GM12878 (cell line): ENCODE measurements at regions not wholly inside any gene's neighbourhood (a gene's known extent, or its start where the extent isn't known, plus 50 kb on each side); places are given as distances from the start of the nearest gene placed in this dataset.
"Not testable (repeated sequence)": the region's sequence is repeated elsewhere in the genome, so short reads cannot be mapped to it uniquely, and the experiment has no call there.

Source experiments
- ATAC-seq: fragments of 200-7000 bp; cut with Tn5 transposase; 3 replicates; pipeline ENCODE4 v1.9.1; 2020; ENCODE audit warnings: mild to moderate bottlenecking, moderate library complexity
- BruUV-seq: library from RNA; stranded (reverse); fragments of 400-500 nt; replicated peaks from 2 replicates; lab custom pipeline; 2021; lab: Mats Ljungman, UMichigan
- CTCF ChIA-PET: fragments of 300-600 bp; sonication (Branson Sonifier 250); formaldehyde crosslinking; extraction: SDS; loops from one replicate; lab custom pipeline; 2021; ENCODE audit warnings: inconsistent platforms; lab: Yijun Ruan, JAX
- POLR2A ChIA-PET: fragments of 350-600 bp; formaldehyde crosslinking; extraction: SDS; loops from one replicate; lab custom pipeline; 2021; ENCODE audit warnings: inconsistent platforms; lab: Charles Lee
- RAD21 ChIA-PET: fragments of 300-600 bp; sonication (Branson Sonifier 250); formaldehyde crosslinking; loops from one replicate; lab custom pipeline; 2023; ENCODE audit warnings: antibody characterized with exemption; ENCODE audit not compliant: unreplicated experiment; lab: Charles Lee
- SMC1A ChIA-PET: fragments of 300-600 bp; sonication (Branson Sonifier 250); formaldehyde crosslinking; loops from one replicate; lab custom pipeline; 2023; ENCODE audit not compliant: unreplicated experiment, uncharacterized antibody; lab: Charles Lee
- DNase-seq: peaks from one replicate; pipeline ENCODE4 v3.0.0-alpha.2; 2011; ENCODE audit warnings: low read depth, low spot score
- FAIRE-seq: peaks from 3 replicates; lab custom pipeline; 2011; peaks lifted over from hg19 to GRCh38; lab: Jason Lieb, UNC
- H2AFZ ChIP-seq: 2 replicates; pipeline ENCODE4 v1.6.0; 2011; ENCODE audit warnings: low read depth, low read length, control low read depth; ENCODE audit not compliant: control insufficient read depth
- H3K27ac ChIP-seq: 2 replicates; pipeline ENCODE4 v1.5.1; 2011; ENCODE audit warnings: control low read depth; ENCODE audit not compliant: control insufficient read depth, insufficient read depth
- H3K27me3 ChIP-seq, 2 experiments: replicated peaks in 1 of 2; 2 replicates each; pipeline versions ENCODE4 v1.6.0 to v1.6.1; 2011; ENCODE audit warnings: low read length in 1 of 2; ENCODE audit not compliant: control insufficient read depth in 2 of 2, insufficient read depth in 2 of 2
- H3K36me3 ChIP-seq, 2 experiments: 2 replicates each; pipeline ENCODE4 v1.5.1; 2011; ENCODE audit warnings: low read length in 1 of 2; ENCODE audit not compliant: control insufficient read depth in 2 of 2, insufficient read depth in 2 of 2
- H3K4me1 ChIP-seq: 2 replicates; pipeline ENCODE4 v1.6.1; 2011; ENCODE audit warnings: mild to moderate bottlenecking, low read length, moderate library complexity, mixed read lengths; ENCODE audit not compliant: control insufficient read depth, insufficient read depth
- H3K4me2 ChIP-seq: 2 replicates; pipeline ENCODE4 v1.6.0; 2011; ENCODE audit warnings: control low read depth; ENCODE audit not compliant: control insufficient read depth, insufficient read depth
- H3K4me3 ChIP-seq: fragments of 200-600 bp; sonication (generic); 2 replicates; pipeline ENCODE4 v1.5.1; 2016
- H3K79me2 ChIP-seq: 2 replicates; pipeline ENCODE4 v1.6.0; 2011; ENCODE audit warnings: low read length; ENCODE audit not compliant: control insufficient read depth, insufficient read depth
- H3K9ac ChIP-seq: 2 replicates; pipeline ENCODE4 v1.8.0; 2011; ENCODE audit warnings: low read length, control low read depth, mixed read lengths; ENCODE audit not compliant: control insufficient read depth, insufficient read depth
- H3K9me3 ChIP-seq: replicated peaks from 3 replicates; pipeline ENCODE4 v1.5.1; 2011; ENCODE audit warnings: mild to moderate bottlenecking, low read length; ENCODE audit not compliant: control insufficient read depth, insufficient read depth
- H4K20me1 ChIP-seq: 2 replicates; pipeline ENCODE4 v1.6.0; 2011; ENCODE audit not compliant: control insufficient read depth, insufficient read depth
- HCFC1 ChIP-seq: fragments of 150-350 bp; IDR thresholded peaks from 2 replicates; pipeline ENCODE4 v1.6.1; 2014; ENCODE audit warnings: low read length
- NRF1 ChIP-seq: conservative IDR thresholded peaks from 2 replicates; pipeline ENCODE4 v1.6.1; 2011; ENCODE audit warnings: mild to moderate bottlenecking, low read depth, low read length, improper control_type of control experiment
- RAD51 ChIP-seq: fragments of 450-650 bp; IDR thresholded peaks from 2 replicates; pipeline ENCODE4 v1.6.1; 2016; ENCODE audit warnings: moderate library complexity, mild to moderate bottlenecking, inconsistent platforms
- ZBED1 ChIP-seq: IDR thresholded peaks from 2 replicates; pipeline ENCODE4 v1.6.1; 2016; ENCODE audit warnings: borderline replicate concordance
- ZNF622 ChIP-seq: fragments of 450-650 bp; IDR thresholded peaks from 2 replicates; pipeline ENCODE4 v1.6.1; 2017; ENCODE audit warnings: mild to moderate bottlenecking, inconsistent platforms
- ZZZ3 ChIP-seq: IDR thresholded peaks from 2 replicates; pipeline ENCODE4 v1.6.1; 2011; ENCODE audit warnings: low read depth; ENCODE audit not compliant: control insufficient read depth, insufficient read length
- WGBS: methylation state at CpG from one replicate; pipeline ENCODE4 v1.1.6; 2016; ENCODE audit warnings: low lambda C conversion rate; ENCODE audit not compliant: insufficient replicate concordance, insufficient coverage; ENCODE audit errors: missing lambda C conversion rate; 5-methylcytosine and 5-hydroxymethylcytosine counted together
- in situ Hi-C: fragments of 300-500 bp; cut with MboI; formaldehyde crosslinking; loops from 9 replicates; pipeline ENCODE4 v1.14.3; 2018; ENCODE audit warnings: mixed read lengths
- intact Hi-C: fragments of 100-400 bp; cut with micrococcal nuclease; formaldehyde crosslinking; loops from one replicate; pipeline ENCODE4 v1.14.2; 2022; ENCODE audit not compliant: unreplicated experiment
- TF ChIP-seq, protein P1 (sequence below): IDR thresholded peaks from 2 replicates; pipeline ENCODE4 v1.6.1; 2012; ENCODE audit warnings: low read depth, low read length, improper control_type of control experiment
- TF ChIP-seq, protein P2 (sequence below): IDR thresholded peaks from 2 replicates; pipeline ENCODE4 v1.6.1; 2011; ENCODE audit warnings: borderline replicate concordance, low read depth, mild to moderate bottlenecking, moderate library complexity, mixed read lengths, low read length; ENCODE audit not compliant: insufficient read depth; ENCODE audit errors: extremely low read length
- TF ChIP-seq, protein P3 (sequence below): IDR thresholded peaks from 2 replicates; pipeline ENCODE4 v1.6.1; 2011; ENCODE audit warnings: borderline replicate concordance, low read depth, mild to moderate bottlenecking, moderate library complexity, low read length; ENCODE audit not compliant: insufficient read depth, poor library complexity, severe bottlenecking
- TF ChIP-seq, protein P4 (sequence below): fragments of 450-650 bp; IDR thresholded peaks from 2 replicates; pipeline ENCODE4 v1.6.1; 2017; ENCODE audit warnings: low read depth, mild to moderate bottlenecking, moderate library complexity
- TF ChIP-seq, protein P5 (sequence below): fragments of 450-650 bp; IDR thresholded peaks from 2 replicates; pipeline ENCODE4 v1.6.1; 2017; ENCODE audit warnings: borderline replicate concordance

DNA sequence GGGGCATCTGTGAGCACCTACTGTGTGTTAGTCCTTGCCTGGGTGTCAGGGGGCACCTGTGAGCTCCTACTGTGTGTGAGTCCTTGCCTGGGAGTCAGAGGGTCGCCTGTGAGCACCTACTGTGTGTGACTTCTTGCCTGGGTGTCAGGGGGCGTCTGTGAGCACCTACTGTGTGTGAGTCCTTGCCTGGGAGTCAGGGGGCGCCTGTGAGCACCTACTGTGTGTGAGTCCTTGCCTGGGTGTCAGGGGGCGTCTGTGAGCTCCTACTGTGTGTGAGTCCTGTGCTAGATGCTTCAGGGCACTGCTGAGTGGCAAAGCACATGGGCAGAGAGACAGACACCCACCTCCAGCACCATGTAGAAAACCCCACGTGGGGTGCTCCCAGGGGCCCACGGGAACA, 66.9 kb upstream of the COL5A1 start:
- CTCF ChIA-PET, H3K4me2 ChIP-seq, H3K36me3 ChIP-seq, H3K27me3 ChIP-seq, POLR2A ChIA-PET, DNase-seq, BruUV-seq, FAIRE-seq, H3K9ac ChIP-seq, H4K20me1 ChIP-seq, RAD21 ChIA-PET, H3K79me2 ChIP-seq, H3K9me3 ChIP-seq, H3K4me1 ChIP-seq, in situ Hi-C loops, SMC1A ChIA-PET, H2AFZ ChIP-seq, H3K4me3 ChIP-seq, H3K27ac ChIP-seq, ATAC-seq, intact Hi-C loops: not testable (repeated sequence)
- WGBS: 35% methylated on average over 6 of the region's 6 CpGs

DNA sequence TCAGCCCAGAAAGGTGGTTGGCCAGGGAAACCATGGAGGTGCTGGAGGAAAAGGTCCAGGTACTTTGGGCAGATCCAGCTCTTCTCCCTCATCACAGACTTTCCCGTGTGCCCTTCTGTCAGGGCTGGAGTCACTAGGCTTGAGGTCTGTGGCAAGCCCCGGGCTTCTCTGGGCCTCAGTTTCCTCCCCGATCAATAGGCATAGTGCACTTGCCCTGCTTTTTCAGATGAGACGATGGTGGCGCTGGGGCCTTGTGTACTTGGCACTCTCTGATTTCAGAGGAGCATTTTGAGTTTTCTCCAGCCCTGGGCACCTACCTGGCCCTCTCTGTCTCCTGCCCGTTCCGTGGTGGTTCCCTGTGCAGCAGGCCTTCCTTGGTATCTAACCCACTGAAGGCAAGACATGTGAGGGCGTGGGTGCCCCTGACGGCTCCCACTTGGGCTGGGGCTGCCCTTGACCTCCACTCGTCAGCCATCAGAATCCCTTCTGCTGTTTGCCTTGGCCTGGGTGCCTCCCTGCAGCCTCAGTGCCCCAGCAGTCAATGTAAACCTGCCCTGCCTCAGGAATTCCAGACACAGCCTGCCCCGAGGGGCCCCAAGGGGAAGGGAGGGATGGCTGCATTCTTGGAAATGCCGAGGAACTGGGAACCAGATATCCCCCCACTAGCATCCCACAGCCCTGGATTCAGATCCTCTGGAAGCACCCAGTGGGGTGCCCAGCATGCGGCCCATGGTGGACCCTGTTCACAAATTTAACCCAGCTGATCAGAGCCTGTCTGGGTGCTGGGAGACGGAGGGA, 66.3 kb upstream of the COL5A1 start:
- SMC1A ChIA-PET: no interaction called here
- H3K4me3 ChIP-seq: no peak overlapping the region
- H3K79me2 ChIP-seq: no peaks in the 10 kb centered on the region
- H3K27me3 ChIP-seq: no peaks in the 10 kb centered on the region
- RAD21 ChIA-PET: no interaction called here
- H4K20me1 ChIP-seq: no peaks in the 10 kb centered on the region
- in situ Hi-C loops (no loop called here), intact Hi-C loops (no loop called here)
- FAIRE-seq: no peak
- ATAC-seq: no peak
- H3K9me3 ChIP-seq: no peaks in the 10 kb centered on the region
- CTCF ChIA-PET: no interaction called here
- WGBS: 44% methylated on average over 14 of the region's 14 CpGs
- H3K9ac ChIP-seq: no peak overlapping the region
- H3K4me2 ChIP-seq: no peak overlapping the region
- DNase-seq: no peak
- H2AFZ ChIP-seq: no peak overlapping the region
- no peak overlapping the region for H3K27ac ChIP-seq
- no TSS peak for BruUV-seq
- POLR2A ChIA-PET: no interaction called here
- no peaks in the 10 kb centered on the region for H3K36me3 ChIP-seq
- H3K4me1 ChIP-seq: no peaks in the 10 kb centered on the region
- TF ChIP-seq NRF1 (no peak), HCFC1 (no peak), RAD51 (no peak), ZNF622 (no peak), ZZZ3 (no peak), ZBED1 (no peak)
- TF ChIP-seq, protein P1, sequence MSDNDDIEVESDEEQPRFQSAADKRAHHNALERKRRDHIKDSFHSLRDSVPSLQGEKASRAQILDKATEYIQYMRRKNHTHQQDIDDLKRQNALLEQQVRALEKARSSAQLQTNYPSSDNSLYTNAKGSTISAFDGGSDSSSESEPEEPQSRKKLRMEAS: no peak
- TF ChIP-seq, protein P2, sequence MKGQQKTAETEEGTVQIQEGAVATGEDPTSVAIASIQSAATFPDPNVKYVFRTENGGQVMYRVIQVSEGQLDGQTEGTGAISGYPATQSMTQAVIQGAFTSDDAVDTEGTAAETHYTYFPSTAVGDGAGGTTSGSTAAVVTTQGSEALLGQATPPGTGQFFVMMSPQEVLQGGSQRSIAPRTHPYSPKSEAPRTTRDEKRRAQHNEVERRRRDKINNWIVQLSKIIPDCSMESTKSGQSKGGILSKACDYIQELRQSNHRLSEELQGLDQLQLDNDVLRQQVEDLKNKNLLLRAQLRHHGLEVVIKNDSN: no peak
- TF ChIP-seq, protein P3, sequence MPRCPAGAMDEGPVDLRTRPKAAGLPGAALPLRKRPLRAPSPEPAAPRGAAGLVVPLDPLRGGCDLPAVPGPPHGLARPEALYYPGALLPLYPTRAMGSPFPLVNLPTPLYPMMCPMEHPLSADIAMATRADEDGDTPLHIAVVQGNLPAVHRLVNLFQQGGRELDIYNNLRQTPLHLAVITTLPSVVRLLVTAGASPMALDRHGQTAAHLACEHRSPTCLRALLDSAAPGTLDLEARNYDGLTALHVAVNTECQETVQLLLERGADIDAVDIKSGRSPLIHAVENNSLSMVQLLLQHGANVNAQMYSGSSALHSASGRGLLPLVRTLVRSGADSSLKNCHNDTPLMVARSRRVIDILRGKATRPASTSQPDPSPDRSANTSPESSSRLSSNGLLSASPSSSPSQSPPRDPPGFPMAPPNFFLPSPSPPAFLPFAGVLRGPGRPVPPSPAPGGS: no peak
- TF ChIP-seq, protein P4, sequence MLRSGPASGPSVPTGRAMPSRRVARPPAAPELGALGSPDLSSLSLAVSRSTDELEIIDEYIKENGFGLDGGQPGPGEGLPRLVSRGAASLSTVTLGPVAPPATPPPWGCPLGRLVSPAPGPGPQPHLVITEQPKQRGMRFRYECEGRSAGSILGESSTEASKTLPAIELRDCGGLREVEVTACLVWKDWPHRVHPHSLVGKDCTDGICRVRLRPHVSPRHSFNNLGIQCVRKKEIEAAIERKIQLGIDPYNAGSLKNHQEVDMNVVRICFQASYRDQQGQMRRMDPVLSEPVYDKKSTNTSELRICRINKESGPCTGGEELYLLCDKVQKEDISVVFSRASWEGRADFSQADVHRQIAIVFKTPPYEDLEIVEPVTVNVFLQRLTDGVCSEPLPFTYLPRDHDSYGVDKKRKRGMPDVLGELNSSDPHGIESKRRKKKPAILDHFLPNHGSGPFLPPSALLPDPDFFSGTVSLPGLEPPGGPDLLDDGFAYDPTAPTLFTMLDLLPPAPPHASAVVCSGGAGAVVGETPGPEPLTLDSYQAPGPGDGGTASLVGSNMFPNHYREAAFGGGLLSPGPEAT: no peak
- TF ChIP-seq, protein P5, sequence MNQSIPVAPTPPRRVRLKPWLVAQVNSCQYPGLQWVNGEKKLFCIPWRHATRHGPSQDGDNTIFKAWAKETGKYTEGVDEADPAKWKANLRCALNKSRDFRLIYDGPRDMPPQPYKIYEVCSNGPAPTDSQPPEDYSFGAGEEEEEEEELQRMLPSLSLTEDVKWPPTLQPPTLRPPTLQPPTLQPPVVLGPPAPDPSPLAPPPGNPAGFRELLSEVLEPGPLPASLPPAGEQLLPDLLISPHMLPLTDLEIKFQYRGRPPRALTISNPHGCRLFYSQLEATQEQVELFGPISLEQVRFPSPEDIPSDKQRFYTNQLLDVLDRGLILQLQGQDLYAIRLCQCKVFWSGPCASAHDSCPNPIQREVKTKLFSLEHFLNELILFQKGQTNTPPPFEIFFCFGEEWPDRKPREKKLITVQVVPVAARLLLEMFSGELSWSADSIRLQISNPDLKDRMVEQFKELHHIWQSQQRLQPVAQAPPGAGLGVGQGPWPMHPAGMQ: no peak
